AG04449 (cell line): ENCODE measurements at regions not wholly inside any gene's neighbourhood (a gene's known extent, or its start where the extent isn't known, plus 50 kb on each side); places are given as distances from the start of the nearest gene placed in this dataset.

Experiments used
- CTCF ChIA-PET: fragments of 350-600 bp; formaldehyde crosslinking; extraction: SDS; loops from one replicate; lab custom pipeline; 2021; ENCODE audit warnings: antibody characterized with exemption; lab: Yijun Ruan, JAX
- POLR2A ChIA-PET: fragments of 400-600, 350-600 bp; formaldehyde crosslinking; extraction: SDS; loops from one replicate; lab custom pipeline; 2020; ENCODE audit warnings: antibody characterized with exemption, inconsistent platforms; lab: Yijun Ruan, JAX
- DNase-seq: peaks from one replicate; pipeline ENCODE4 v3.0.0-alpha.2; 2010; ENCODE audit warnings: low read depth, low spot score
- H3K4me3 ChIP-seq: 2 replicates; pipeline ENCODE4 v1.5.1; 2011; ENCODE audit warnings: low read depth, mild to moderate bottlenecking, control low read depth, low read length
- CTCF ChIP-seq: IDR thresholded peaks from one replicate; pipeline ENCODE4 v1.5.1; 2011; ENCODE audit warnings: mild to moderate bottlenecking, moderate library complexity, low read length, control low read depth, inconsistent platforms; ENCODE audit not compliant: insufficient read depth; ENCODE audit errors: missing control alignments

GRCh38 chr1:87521452-87521851 is 192.8 kb downstream of the LMO4 start:
- no peak overlapping the region for H3K4me3 ChIP-seq
- POLR2A ChIA-PET: no interaction called here
- CTCF ChIA-PET: no interaction called here
- DNase-seq: no peak
- TF ChIP-seq CTCF: no peak

GRCh38 chr1:87523466-87523865 is 194.8 kb downstream of the LMO4 start:
- POLR2A ChIA-PET: no interaction called here
- DNase-seq: no peak
- no peak overlapping the region for H3K4me3 ChIP-seq
- CTCF ChIA-PET: no interaction called here
- TF ChIP-seq CTCF: no peak

- CTCF ChIA-PET: no interaction called here
- DNase-seq: no peak
- TF ChIP-seq CTCF: no peak
- POLR2A ChIA-PET: no interaction called here
- H3K4me3 ChIP-seq: no peak overlapping the region
These were observed 195.5 kb downstream of the LMO4 start for GRCh38 chr1:87524021-87524754.

DNA sequence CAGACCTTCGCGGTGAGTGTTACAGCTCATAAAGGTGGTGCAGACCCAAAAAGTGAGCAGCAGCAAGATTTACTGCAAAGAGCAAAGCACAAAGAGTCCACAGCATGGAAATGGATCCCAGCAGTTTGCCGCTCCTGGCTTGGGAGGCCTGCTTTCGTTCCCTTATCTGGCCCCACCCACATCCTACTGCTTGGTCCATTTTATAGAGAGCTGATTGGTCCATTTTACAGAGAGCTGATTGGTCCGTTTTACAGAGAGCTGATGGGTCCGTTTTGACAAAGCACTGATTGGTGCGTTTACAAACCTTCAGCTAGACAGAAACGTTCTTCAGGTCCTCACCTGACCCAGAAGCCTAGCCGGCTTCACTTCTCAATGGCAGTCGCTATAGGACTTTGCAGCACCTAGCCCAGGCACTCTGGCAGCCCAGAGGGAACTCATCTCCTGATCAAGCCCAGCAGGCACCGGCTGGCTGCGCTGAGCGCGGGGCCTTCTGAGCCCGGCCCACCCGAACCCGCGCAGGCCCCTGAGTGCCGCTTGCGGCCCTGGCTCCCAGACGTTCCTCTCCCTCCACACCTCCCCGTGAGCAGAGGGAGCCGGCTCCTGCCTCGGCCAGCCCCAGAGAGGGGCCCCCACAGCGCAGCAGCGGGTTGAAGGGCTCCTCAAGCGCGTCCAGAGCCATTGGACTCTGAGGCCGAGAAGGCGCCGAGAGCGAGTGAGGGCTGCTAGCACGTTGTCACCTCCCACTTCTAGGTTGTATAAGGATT is 200.3 kb downstream of the LMO4 start:
- H3K4me3 ChIP-seq: no peak overlapping the region
- DNase-seq: no peak
- TF ChIP-seq CTCF: no peak
- ChIA-PET CTCF (no interaction called here), POLR2A (no interaction called here)

- no peak for DNase-seq
- no peak overlapping the region for H3K4me3 ChIP-seq
- no peak for TF ChIP-seq CTCF
- POLR2A ChIA-PET: no interaction called here
- CTCF ChIA-PET: no interaction called here
These were observed 201.5 kb downstream of the LMO4 start for GRCh38 chr1:87530042-87530807.

DNA sequence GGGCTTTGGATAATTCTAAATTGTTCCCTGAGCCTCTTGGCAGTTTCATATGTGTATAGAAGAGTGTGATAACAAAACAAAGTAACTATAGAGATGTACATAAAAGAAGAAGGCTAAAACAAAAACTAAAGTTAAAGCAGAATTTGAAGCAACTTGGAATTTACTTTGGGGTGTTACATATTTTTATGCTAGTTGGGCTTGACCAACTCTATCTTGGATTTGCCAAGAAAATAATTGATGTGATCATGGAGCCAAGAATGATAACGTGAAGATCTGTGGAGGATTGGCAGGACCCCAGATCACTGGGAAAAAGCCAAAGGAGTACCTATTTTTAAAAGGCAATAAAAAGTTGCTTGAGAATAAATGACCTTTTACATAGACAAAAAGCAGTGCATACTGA is 206.9 kb downstream of the LMO4 start:
- CTCF ChIA-PET: no interaction called here
- TF ChIP-seq CTCF: no peak
- no peak for DNase-seq
- POLR2A ChIA-PET: no interaction called here
- H3K4me3 ChIP-seq: no peak overlapping the region
